GM19397 (cell line): ENCODE measurements at regions not wholly inside any gene's neighbourhood (a gene's known extent, or its start where the extent isn't known, plus 50 kb on each side); places are given as distances from the start of the nearest gene placed in this dataset.
"Not testable (repeated sequence)": the region's sequence is repeated elsewhere in the genome, so short reads cannot be mapped to it uniquely, and the experiment has no call there.

Experiments used
- ATAC-seq: cut with Tn5 transposase; IDR thresholded peaks from one replicate; pipeline ENCODE4 v1.9.1; 2021; ENCODE audit warnings: mild to moderate bottlenecking, moderate library complexity; ENCODE audit not compliant: unreplicated experiment

DNA sequence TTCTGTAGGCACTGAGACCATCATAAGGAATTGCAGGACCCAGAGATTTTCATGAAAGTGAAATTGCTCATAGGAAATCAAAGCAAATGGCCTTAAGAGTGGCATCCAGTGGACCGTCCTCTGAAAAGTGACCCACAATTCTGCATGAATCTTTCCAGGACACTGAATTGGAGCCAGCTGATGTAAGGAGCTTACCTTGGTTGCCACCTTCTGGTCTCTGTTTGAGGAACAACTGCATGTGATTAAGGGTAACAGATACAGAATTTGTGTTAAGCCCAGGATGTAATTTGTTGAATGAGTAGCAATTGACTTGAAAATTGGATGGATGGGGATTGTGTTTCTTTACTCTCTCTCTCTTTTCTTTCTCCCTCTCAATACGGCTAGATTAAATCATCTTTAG is 49.9 kb upstream of the GAS1 start:
- no peak for ATAC-seq

- ATAC-seq: no peak
Measured at GRCh38 chr9:86997951-86998350, 50.6 kb upstream of the GAS1 start.

GRCh38 chr9:87002517-87002916 is 55.2 kb upstream of the GAS1 start:
- ATAC-seq: no peak

DNA sequence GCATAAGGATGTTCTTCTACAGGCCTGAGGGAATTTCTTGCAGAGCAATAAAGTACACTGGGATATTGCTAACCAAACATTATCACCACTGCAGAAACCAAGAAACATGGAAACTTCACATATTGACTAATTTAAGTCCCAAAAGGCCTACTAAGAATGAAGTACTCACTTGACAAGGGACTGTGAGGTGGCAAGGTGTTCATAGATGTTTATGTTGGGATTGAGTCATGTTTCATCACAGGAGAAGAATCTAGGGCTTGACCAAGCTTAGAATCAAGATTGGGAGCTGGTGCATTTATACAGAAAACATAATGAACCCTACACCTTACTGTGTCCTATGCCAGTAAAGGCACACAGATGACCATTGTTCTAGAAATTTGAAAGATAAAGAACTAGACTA is 56.7 kb upstream of the GAS1 start:
- ATAC-seq: no peak

GRCh38 chr9:87006956-87007355 is 59.6 kb upstream of the GAS1 start:
- ATAC-seq: no peak

GRCh38 chr9:87007711-87008366 is 60.5 kb upstream of the GAS1 start:
- ATAC-seq: no peak

- no peak for ATAC-seq
Measured at GRCh38 chr9:87008667-87009066, 61.4 kb upstream of the GAS1 start.

DNA sequence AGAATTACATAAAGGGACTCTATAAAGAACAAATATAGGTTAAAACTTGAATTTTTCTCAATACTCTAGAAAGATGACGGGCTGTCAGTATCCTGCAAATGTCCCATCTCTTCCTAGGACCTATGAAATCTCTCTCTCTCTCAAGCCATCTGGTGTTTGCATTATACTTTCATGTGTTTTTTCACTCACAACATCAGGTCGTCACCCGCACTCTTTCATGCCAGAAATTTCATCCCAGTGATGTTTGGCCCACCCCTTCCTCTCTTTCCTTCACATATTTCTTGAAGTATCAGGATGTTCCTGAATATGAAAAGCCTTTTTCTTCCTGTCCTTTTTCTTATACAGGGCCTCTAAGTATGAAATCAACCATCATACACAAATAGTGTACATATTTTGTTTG is 63.3 kb upstream of the GAS1 start:
- ATAC-seq: no peak

DNA sequence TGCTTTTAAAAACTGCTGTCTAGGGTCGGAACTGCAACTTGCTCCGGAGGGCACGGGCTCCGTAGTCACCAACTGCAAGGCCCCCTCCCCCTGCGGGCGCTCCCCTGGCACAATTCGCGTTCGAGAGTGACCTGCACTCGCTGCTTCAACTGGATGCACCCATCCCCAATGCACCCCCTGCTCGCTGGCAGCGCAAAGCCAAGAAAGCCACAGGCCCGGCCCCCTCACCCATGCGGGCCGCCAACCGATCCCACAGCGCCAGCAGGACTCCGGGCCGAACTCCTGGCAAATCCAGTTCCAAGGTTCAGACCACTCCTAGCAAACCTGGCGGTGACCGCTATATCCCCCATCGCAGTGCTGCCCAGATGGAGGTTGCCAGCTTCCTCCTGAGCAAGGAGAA is 64.2 kb upstream of the GAS1 start:
- no peak for ATAC-seq

- ATAC-seq: no peak
Measured at GRCh38 chr9:87013490-87013889, 66.2 kb upstream of the GAS1 start.

DNA sequence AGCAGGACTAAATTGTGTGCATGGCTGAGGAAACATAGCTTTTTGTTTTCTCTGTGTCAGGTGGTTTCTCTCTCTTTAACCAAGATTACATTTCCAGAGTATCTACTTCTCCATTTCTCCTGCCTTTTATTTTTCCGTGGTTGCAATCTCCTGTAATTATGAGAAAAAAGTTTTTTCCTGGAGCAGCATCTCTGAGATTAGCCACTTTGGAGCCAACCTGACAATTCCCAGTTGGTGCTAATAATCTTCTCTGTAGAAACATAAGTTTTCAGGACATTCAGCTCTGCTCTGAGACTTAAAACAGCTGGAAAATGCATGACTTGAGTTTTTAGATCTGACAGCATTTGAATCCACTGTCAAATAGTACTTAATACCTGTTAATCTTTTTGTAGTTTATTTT is 67.1 kb upstream of the GAS1 start:
- ATAC-seq: no peak

DNA sequence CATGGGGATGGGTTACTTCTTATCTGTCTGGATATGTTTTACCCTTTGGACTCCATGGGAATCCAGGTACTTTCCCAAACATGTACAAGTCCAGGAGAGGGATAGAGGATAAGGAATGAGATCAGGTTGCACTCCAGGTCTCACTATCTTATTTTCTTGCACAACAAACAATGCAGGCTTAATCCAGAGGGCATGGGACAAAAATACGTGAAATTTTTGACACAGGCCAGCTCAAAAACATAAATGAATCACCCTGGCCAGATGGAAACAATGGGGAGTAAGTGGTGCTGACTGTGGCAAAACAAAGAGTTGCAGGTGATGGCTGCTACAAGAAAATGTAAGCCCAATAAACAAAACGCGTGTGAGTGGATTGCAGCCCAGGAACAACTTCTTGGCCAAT is 69.4 kb upstream of the GAS1 start:
- ATAC-seq: no peak

- no peak for ATAC-seq
Measured at GRCh38 chr9:87020169-87020950, 73.1 kb upstream of the GAS1 start.

- ATAC-seq: no peak
Measured at GRCh38 chr9:87022178-87022577, 74.9 kb upstream of the GAS1 start.

DNA sequence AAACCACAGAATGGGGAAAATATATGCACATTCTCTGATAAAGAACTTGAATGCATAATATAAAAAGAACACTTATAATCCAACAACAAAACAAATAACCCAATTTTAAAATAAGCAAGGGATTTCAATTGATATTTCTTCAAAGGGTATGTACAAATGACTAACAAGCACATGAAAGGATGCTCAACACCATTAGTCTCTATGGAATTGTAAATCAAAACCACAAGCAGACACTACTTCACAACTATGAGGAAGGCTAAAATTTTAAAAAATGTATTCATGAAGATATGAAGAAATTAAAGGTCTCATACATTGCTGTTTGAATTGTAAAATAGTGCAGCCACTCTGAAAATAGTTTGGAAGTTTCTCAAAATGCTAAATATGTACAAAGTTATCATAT is 78.9 kb upstream of the GAS1 start:
- ATAC-seq: no peak

DNA sequence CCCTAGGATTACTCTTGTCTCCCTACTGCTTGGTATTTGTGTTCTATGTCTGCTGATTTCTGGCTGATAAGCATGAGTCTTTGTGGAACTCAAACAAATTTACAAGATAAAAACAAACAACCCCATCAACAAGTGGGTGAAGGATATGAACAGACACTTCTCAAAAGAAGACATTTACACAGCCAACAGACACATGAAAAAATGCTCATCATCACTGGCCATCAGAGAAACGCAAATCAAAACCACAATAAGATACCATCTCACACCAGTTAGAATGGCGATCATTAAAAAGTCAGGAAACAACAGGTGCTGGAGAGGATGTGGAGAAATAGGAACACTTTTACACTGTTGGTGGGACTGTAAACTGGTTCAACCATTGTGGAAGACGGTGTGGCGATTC is 81.5 kb upstream of the GAS1 start:
- not testable (repeated sequence) for ATAC-seq

DNA sequence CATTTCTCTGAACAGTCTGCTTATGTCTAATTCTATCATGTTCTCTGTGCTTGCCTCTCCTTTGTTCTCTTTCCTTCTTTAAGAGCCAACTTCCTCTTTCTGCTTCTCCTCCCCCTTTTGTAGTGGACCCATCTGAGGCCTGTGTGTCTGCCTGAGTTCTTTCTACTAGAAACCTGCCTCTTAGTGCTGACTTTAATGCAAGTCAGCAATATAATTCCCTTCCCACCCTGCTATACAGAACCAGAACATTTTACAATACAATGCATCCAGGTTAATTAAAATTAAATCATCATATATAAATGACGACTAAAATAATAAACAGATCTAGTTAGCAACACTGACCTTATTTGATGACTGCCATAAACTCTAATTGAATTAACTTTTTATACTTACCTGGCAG is 82.6 kb upstream of the GAS1 start:
- ATAC-seq: no peak

GRCh38 chr9:87034841-87035240 is 87.5 kb upstream of the GAS1 start:
- no peak for ATAC-seq

GRCh38 chr9:87035879-87036278 is 88.6 kb upstream of the GAS1 start:
- ATAC-seq: no peak

- ATAC-seq: no peak
Measured at GRCh38 chr9:87036506-87036905, 89.2 kb upstream of the GAS1 start.

DNA sequence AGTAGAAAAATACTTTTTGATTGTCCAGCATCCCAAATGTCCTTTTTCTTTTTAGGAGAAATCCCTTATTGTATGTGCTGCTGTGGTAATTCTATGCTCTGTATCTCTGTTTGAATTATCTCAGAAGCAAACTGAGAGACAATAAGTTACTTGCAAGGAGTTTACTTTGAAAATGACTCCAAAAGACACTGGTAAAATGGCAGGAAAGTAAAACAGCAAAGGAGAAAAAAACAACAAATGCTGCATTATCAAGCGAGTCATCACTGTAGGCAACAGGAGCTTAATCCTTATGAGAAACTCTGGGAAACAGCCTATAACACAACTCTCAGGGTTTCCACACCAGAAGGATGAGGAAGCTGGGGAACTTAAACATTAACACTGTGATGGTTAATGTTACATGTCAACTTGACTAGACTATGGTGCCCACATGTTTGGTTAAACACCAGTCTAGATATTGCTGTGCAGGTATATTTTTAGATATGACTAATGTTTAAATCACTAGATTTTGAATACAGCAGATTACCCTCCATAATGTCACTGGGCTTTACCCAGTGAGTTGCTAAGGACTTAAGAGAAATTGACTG is 92.6 kb upstream of the GAS1 start:
- no peak for ATAC-seq

DNA sequence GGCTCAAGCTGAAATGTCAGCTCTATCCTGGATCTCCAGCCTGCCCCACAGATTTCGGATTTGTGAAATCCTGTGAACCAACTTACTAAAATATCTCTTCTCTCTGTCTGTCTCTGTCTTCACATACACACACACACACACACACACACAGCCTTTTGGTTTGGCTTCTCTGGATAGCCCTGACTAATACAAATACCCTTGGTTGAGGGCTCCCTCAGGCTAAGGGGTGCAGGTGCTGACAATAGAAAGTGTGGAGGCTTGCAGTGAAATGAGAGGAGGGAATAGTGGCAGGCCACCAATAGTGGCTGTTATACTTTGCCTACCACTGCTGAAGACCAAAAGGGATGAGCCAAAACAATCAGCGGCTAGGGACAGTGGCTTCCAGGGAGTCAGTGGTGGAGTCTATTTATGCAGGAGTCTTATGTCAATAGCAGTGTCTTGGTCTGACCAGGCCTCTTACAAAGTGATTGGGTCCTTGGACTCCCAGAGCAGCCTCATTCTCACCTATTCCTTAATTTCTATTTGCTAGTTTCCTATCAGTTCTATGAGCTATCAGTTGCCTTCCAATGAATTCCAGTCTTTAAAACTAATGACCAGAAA is 93.2 kb upstream of the GAS1 start:
- ATAC-seq: no peak
